ENCODE measurements at regions not wholly inside any gene's neighbourhood (a gene's known extent, or its start where the extent isn't known, plus 50 kb on each side); places are given as distances from the start of the nearest gene placed in this dataset.

DNA sequence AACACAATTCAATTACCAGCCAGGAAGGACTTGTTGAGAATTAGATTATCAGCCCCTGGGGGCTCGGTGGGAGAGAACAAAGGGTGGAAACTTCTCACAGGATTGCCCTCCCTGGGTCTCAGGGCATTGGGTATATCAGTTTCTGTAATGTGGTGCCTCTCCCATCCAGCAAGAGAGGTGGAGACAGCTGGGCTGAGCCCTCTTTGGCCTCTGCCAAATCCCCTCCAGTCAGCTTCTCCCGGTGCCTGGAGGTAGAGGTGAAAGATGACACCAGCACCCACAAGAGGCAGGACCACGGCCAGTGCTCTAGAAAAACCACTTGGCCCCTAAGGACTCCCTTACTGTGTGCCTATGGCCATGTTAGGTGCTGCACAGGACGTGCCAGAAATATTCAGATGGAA, 179.7 kb downstream of the HAUS1 start:
- H3K4me3 ChIP-seq (ENCODE audit: low read depth in 1 of 5, low read length in 5 of 5), result no peak overlapping the region
- no peaks in the 10 kb centered on the region for H3K4me1 ChIP-seq (ENCODE audit: control insufficient read depth in 5 of 5, insufficient read depth in 5 of 5, low read length in 5 of 5)
- no peaks in the 10 kb centered on the region for H3K36me3 ChIP-seq (ENCODE audit: control insufficient read depth in 5 of 5, insufficient read depth in 5 of 5, low read length in 5 of 5)
- H3K9ac ChIP-seq (ENCODE audit: low read length in 5 of 5), result no peak overlapping the region
- H3K27me3 ChIP-seq (ENCODE audit: control insufficient read depth in 5 of 5, insufficient read depth in 4 of 5, low read length in 5 of 5), result no peaks in the 10 kb centered on the region
- H3K27ac ChIP-seq (ENCODE audit: low read depth, low read length), result no peak overlapping the region
- no peaks in the 10 kb centered on the region for H3K9me3 ChIP-seq (ENCODE audit: control insufficient read depth in 5 of 5, low read length in 5 of 5)

- no peak overlapping the region for H3K27ac ChIP-seq (ENCODE audit: low read depth, low read length)
- no peaks in the 10 kb centered on the region for H3K36me3 ChIP-seq (ENCODE audit: control insufficient read depth in 5 of 5, insufficient read depth in 5 of 5, low read length in 5 of 5)
- no peaks in the 10 kb centered on the region for H3K9me3 ChIP-seq (ENCODE audit: control insufficient read depth in 5 of 5, low read length in 5 of 5)
- no peaks in the 10 kb centered on the region for H3K27me3 ChIP-seq (ENCODE audit: control insufficient read depth in 5 of 5, insufficient read depth in 4 of 5, low read length in 5 of 5)
- peaks cover 0 to 4% (median 0%) of the 10 kb centered on the region in 5 donors for H3K4me1 ChIP-seq (ENCODE audit: control insufficient read depth in 5 of 5, insufficient read depth in 5 of 5, low read length in 5 of 5)
- H3K4me3 ChIP-seq (ENCODE audit: low read depth in 1 of 5, low read length in 5 of 5), result no peak overlapping the region
- no peak overlapping the region for H3K9ac ChIP-seq (ENCODE audit: low read length in 5 of 5)
Observed at GRCh38 chr18:46289463-46289862, 185.3 kb downstream of the HAUS1 start.

DNA sequence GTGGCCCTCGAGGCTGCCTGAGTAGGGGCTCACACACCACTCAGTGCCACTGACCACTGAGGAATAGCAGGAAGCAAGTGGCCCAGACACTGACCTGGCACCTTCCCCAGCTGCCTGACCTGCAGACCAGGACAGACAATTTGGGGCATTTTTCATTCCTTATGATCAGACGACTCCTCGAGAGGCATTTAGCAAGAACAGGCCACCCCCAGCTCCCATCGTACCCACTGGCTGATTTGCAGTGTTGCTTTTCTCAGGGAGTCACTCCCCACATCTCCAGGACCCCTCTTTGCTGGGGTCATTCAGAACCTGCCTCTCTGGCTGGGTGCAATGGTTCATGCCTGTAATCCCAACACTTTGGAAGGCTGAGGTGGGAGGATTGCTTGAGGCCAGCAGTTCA, 185.7 kb downstream of the HAUS1 start:
- Histone ChIP-seq H3K36me3 (ENCODE audit: control insufficient read depth in 5 of 5, insufficient read depth in 5 of 5, low read length in 5 of 5) (no peaks in the 10 kb centered on the region), H3K27ac (ENCODE audit: low read depth, low read length) (no peak overlapping the region), H3K9me3 (ENCODE audit: control insufficient read depth in 5 of 5, low read length in 5 of 5) (no peaks in the 10 kb centered on the region), H3K4me3 (ENCODE audit: low read depth in 1 of 5, low read length in 5 of 5) (no peak overlapping the region), H3K27me3 (ENCODE audit: control insufficient read depth in 5 of 5, insufficient read depth in 4 of 5, low read length in 5 of 5) (no peaks in the 10 kb centered on the region), H3K9ac (ENCODE audit: low read length in 5 of 5) (no peak overlapping the region), H3K4me1 (ENCODE audit: control insufficient read depth in 5 of 5, insufficient read depth in 5 of 5, low read length in 5 of 5) (peaks cover 0 to 4% (median 0%) of the 10 kb centered on the region in 5 donors)

DNA sequence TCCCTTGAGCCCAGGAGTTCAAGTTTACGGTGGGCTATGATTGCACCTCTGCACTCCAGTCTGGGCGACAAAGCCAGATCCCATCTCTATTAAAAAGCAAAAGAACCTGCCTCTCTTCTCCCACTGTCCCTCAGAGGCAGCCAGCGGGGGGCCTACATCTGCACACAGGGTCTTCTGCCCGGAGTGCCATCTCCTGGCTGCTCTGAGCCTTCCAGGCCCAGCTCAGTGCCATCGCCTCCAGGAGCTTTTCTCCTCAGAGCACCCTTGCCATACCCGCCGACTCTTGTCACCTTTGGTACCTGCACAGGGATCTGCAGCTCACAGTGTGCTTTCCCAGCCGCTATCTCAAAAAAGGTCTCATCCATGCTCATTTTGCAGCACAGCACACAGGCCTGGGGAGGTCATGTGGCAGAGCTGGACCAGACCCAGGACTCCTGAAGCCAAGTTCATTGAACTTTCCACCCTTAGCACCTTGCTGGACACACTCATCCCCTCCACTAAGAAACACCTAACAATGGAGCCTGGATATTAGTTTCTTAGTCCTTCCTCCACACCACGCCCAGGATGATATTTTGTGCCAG, 186.3 kb downstream of the HAUS1 start:
- Histone ChIP-seq H3K4me3 (ENCODE audit: low read depth in 1 of 5, low read length in 5 of 5) (no peak overlapping the region), H3K9me3 (ENCODE audit: control insufficient read depth in 5 of 5, low read length in 5 of 5) (no peaks in the 10 kb centered on the region), H3K9ac (ENCODE audit: low read length in 5 of 5) (no peak overlapping the region), H3K4me1 (ENCODE audit: control insufficient read depth in 5 of 5, insufficient read depth in 5 of 5, low read length in 5 of 5) (peaks cover 0 to 4% (median 0%) of the 10 kb centered on the region in 5 donors), H3K27me3 (ENCODE audit: control insufficient read depth in 5 of 5, insufficient read depth in 4 of 5, low read length in 5 of 5) (no peaks in the 10 kb centered on the region), H3K27ac (ENCODE audit: low read depth, low read length) (no peak overlapping the region), H3K36me3 (ENCODE audit: control insufficient read depth in 5 of 5, insufficient read depth in 5 of 5, low read length in 5 of 5) (no peaks in the 10 kb centered on the region)

- Histone ChIP-seq H3K4me3 (ENCODE audit: low read depth in 1 of 5, low read length in 5 of 5) (no peak overlapping the region), H3K27ac (ENCODE audit: low read depth, low read length) (no peak overlapping the region), H3K4me1 (ENCODE audit: control insufficient read depth in 5 of 5, insufficient read depth in 5 of 5, low read length in 5 of 5) (peaks cover 0 to 4% (median 0%) of the 10 kb centered on the region in 5 donors), H3K36me3 (ENCODE audit: control insufficient read depth in 5 of 5, insufficient read depth in 5 of 5, low read length in 5 of 5) (no peaks in the 10 kb centered on the region), H3K9ac (ENCODE audit: low read length in 5 of 5) (no peak overlapping the region), H3K27me3 (ENCODE audit: control insufficient read depth in 5 of 5, insufficient read depth in 4 of 5, low read length in 5 of 5) (no peaks in the 10 kb centered on the region), H3K9me3 (ENCODE audit: control insufficient read depth in 5 of 5, low read length in 5 of 5) (no peaks in the 10 kb centered on the region)
Observed at GRCh38 chr18:46291149-46291548, 187.0 kb downstream of the HAUS1 start.

DNA sequence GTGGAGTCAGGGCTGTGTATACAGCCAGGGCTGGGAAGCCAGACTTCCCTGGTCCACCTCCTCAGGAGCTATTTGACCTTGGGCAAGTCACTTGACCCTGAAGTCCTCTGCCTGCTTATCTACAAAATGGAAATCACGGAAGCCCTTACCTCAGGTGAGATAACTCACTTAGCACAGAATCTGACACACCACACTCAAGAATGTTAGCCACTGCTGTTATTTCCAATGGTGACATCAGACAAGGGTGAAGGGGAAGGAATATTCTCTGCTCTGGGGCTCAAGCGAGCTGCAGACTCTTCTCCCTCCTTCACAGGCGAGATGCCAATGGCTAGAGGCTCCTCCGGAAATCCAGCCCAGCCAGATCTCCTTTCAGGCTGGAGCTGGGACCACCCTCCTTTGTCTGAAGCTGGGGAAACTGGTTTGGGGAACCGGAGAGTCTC, 189.6 kb downstream of the HAUS1 start:
- H3K27me3 ChIP-seq (ENCODE audit: control insufficient read depth in 5 of 5, insufficient read depth in 4 of 5, low read length in 5 of 5), result no peaks in the 10 kb centered on the region
- H3K4me3 ChIP-seq (ENCODE audit: low read depth in 1 of 5, low read length in 5 of 5), result no peak overlapping the region
- no peak overlapping the region for H3K9ac ChIP-seq (ENCODE audit: low read length in 5 of 5)
- H3K27ac ChIP-seq (ENCODE audit: low read depth, low read length), result no peak overlapping the region
- H3K9me3 ChIP-seq (ENCODE audit: control insufficient read depth in 5 of 5, low read length in 5 of 5), result no peaks in the 10 kb centered on the region
- H3K36me3 ChIP-seq (ENCODE audit: control insufficient read depth in 5 of 5, insufficient read depth in 5 of 5, low read length in 5 of 5), result no peaks in the 10 kb centered on the region
- H3K4me1 ChIP-seq (ENCODE audit: control insufficient read depth in 5 of 5, insufficient read depth in 5 of 5, low read length in 5 of 5), result peaks cover 0 to 4% (median 0%) of the 10 kb centered on the region in 5 donors

DNA sequence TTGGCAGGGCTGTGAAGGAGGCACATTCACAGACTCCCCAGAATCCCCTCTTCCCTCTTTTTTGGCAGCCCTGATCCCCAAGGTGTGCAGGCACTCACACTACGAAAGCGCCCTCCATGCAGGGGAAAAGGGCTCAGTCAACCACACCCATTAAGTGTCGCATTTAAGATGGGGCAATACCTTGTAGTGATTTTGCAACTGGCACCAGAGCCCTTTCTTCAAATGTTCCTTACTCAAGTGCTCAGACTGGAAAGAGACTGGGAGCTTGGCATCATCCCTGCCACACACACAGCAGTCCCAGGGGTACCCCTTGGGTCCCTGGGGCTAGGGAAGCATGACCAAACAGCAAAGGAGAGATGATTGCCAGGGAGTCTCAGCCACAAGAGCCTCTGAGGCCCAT, 190.1 kb downstream of the HAUS1 start:
- Histone ChIP-seq H3K27me3 (ENCODE audit: control insufficient read depth in 5 of 5, insufficient read depth in 4 of 5, low read length in 5 of 5) (no peaks in the 10 kb centered on the region), H3K4me1 (ENCODE audit: control insufficient read depth in 5 of 5, insufficient read depth in 5 of 5, low read length in 5 of 5) (peaks cover 0 to 4% (median 0%) of the 10 kb centered on the region in 5 donors), H3K9ac (ENCODE audit: low read length in 5 of 5) (no peak overlapping the region), H3K9me3 (ENCODE audit: control insufficient read depth in 5 of 5, low read length in 5 of 5) (no peaks in the 10 kb centered on the region), H3K36me3 (ENCODE audit: control insufficient read depth in 5 of 5, insufficient read depth in 5 of 5, low read length in 5 of 5) (no peaks in the 10 kb centered on the region), H3K27ac (ENCODE audit: low read depth, low read length) (no peak overlapping the region), H3K4me3 (ENCODE audit: low read depth in 1 of 5, low read length in 5 of 5) (no peak overlapping the region)

- Histone ChIP-seq H3K4me1 (ENCODE audit: control insufficient read depth in 5 of 5, insufficient read depth in 5 of 5, low read length in 5 of 5) (peaks cover 0 to 4% (median 0%) of the 10 kb centered on the region in 5 donors), H3K27me3 (ENCODE audit: control insufficient read depth in 5 of 5, insufficient read depth in 4 of 5, low read length in 5 of 5) (no peaks in the 10 kb centered on the region), H3K9ac (ENCODE audit: low read length in 5 of 5) (no peak overlapping the region), H3K27ac (ENCODE audit: low read depth, low read length) (no peak overlapping the region), H3K4me3 (ENCODE audit: low read depth in 1 of 5, low read length in 5 of 5) (no peak overlapping the region), H3K36me3 (ENCODE audit: control insufficient read depth in 5 of 5, insufficient read depth in 5 of 5, low read length in 5 of 5) (no peaks in the 10 kb centered on the region), H3K9me3 (ENCODE audit: control insufficient read depth in 5 of 5, low read length in 5 of 5) (no peaks in the 10 kb centered on the region)
Observed at GRCh38 chr18:46294751-46295150, 190.6 kb downstream of the HAUS1 start.

DNA sequence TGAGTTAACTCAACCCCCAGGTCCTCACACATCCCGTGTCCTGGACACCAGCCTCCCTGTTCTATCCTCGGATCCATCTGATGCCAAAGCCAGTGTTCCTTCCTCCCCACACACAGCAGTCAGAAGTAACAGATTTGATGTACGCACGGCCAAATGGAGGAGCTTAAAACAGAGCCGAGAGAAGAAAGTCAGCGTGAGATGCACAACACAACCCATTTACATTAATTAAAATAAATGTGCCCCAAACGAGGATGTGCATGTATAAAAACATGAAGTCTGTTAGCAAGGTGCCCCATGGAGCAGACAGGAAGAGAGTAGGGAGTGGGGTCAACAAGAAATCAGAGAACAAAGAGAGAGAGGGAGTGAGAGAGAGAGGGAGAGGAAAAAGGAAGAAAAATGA, 191.2 kb downstream of the HAUS1 start:
- Histone ChIP-seq H3K9ac (ENCODE audit: low read length in 5 of 5) (no peak overlapping the region), H3K9me3 (ENCODE audit: control insufficient read depth in 5 of 5, low read length in 5 of 5) (no peaks in the 10 kb centered on the region), H3K4me1 (ENCODE audit: control insufficient read depth in 5 of 5, insufficient read depth in 5 of 5, low read length in 5 of 5) (peaks cover 0 to 4% (median 0%) of the 10 kb centered on the region in 5 donors), H3K4me3 (ENCODE audit: low read depth in 1 of 5, low read length in 5 of 5) (no peak overlapping the region), H3K36me3 (ENCODE audit: control insufficient read depth in 5 of 5, insufficient read depth in 5 of 5, low read length in 5 of 5) (no peaks in the 10 kb centered on the region), H3K27ac (ENCODE audit: low read depth, low read length) (no peak overlapping the region), H3K27me3 (ENCODE audit: control insufficient read depth in 5 of 5, insufficient read depth in 4 of 5, low read length in 5 of 5) (no peaks in the 10 kb centered on the region)

GRCh38 chr18:46296656-46297055, 192.5 kb downstream of the HAUS1 start:
- Histone ChIP-seq H3K27me3 (ENCODE audit: control insufficient read depth in 5 of 5, insufficient read depth in 4 of 5, low read length in 5 of 5) (peaks cover 0 to 6% (median 3%) of the 10 kb centered on the region in 5 donors), H3K36me3 (ENCODE audit: control insufficient read depth in 5 of 5, insufficient read depth in 5 of 5, low read length in 5 of 5) (no peaks in the 10 kb centered on the region), H3K9me3 (ENCODE audit: control insufficient read depth in 5 of 5, low read length in 5 of 5) (no peaks in the 10 kb centered on the region), H3K4me1 (ENCODE audit: control insufficient read depth in 5 of 5, insufficient read depth in 5 of 5, low read length in 5 of 5) (peaks cover 0 to 4% (median 0%) of the 10 kb centered on the region in 5 donors), H3K4me3 (ENCODE audit: low read depth in 1 of 5, low read length in 5 of 5) (no peak overlapping the region), H3K9ac (ENCODE audit: low read length in 5 of 5) (no peak overlapping the region), H3K27ac (ENCODE audit: low read depth, low read length) (no peak overlapping the region)

Data from subcutaneous abdominal adipose tissue (tissue), 5 donors.